Esophagus muscularis mucosa (tissue), 4 donors: ENCODE measurements at regions not wholly inside any gene's neighbourhood (a gene's known extent, or its start where the extent isn't known, plus 50 kb on each side); places are given as distances from the start of the nearest gene placed in this dataset.

Experiments
- EP300 ChIP-seq: sonication (generic); formaldehyde crosslinking; IDR thresholded peaks from one replicate; pipeline ENCODE4 v1.6.1; 2017; ENCODE audit warnings: antibody characterized with exemption
- POLR2A ChIP-seq: fragments of 450-650 bp; IDR thresholded peaks from one replicate; pipeline ENCODE4 v1.6.1; 2017; ENCODE audit warnings: antibody characterized with exemption, moderate library complexity, mild to moderate bottlenecking, low read depth
- TF ChIP-seq, protein P1 (sequence below), 3 experiments: fragments of 200-600 bp in 2 of 3; fragments of 450-650 bp in 1 of 3; sonication (generic) in 2 of 3; IDR thresholded peaks; one replicate each; pipeline ENCODE4 v1.5.1; 2017 to 2019; ENCODE audit warnings: antibody characterized with exemption in 3 of 3, mild to moderate bottlenecking in 2 of 3, moderate library complexity in 1 of 3

DNA sequence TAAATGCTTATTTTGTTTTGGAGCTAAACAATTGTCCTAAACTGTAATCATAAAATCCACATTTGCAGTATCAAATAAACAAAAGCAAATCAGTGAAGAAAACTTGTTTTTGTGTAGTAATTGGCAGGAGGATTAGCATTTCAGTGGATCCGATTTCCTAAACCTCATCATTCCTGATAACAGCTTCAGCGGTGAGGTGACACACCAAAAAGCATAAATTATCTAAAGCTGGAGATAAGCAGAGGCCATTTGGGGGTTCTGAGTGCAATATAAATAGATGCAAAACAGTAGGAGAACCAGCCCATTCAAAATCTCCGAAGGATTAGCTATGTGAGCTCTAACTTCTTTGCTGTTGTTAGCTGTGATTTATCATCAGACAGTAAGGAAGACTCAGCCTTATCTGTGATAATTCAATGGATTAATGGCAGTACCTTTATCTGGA is 235.8 kb downstream of the EPHA7 start:
- TF ChIP-seq, protein P1, sequence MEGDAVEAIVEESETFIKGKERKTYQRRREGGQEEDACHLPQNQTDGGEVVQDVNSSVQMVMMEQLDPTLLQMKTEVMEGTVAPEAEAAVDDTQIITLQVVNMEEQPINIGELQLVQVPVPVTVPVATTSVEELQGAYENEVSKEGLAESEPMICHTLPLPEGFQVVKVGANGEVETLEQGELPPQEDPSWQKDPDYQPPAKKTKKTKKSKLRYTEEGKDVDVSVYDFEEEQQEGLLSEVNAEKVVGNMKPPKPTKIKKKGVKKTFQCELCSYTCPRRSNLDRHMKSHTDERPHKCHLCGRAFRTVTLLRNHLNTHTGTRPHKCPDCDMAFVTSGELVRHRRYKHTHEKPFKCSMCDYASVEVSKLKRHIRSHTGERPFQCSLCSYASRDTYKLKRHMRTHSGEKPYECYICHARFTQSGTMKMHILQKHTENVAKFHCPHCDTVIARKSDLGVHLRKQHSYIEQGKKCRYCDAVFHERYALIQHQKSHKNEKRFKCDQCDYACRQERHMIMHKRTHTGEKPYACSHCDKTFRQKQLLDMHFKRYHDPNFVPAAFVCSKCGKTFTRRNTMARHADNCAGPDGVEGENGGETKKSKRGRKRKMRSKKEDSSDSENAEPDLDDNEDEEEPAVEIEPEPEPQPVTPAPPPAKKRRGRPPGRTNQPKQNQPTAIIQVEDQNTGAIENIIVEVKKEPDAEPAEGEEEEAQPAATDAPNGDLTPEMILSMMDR (IDR thresholded peaks at IDR 0.05), result no peak
- TF ChIP-seq EP300, result no peak
- TF ChIP-seq POLR2A, result no peak
